NCI-H2171 treated with DMSO at 0.1 percent for 48 hours (cell line): ENCODE measurements at regions not wholly inside any gene's neighbourhood (a gene's known extent, or its start where the extent isn't known, plus 50 kb on each side); places are given as distances from the start of the nearest gene placed in this dataset.
"Not testable (repeated sequence)": the region's sequence is repeated elsewhere in the genome, so short reads cannot be mapped to it uniquely, and the experiment has no call there.

Source experiments
- DNase-seq: peaks from one replicate; lab custom pipeline; 2025; lab: John Stamatoyannopoulos, UW

- DNase-seq: not testable (repeated sequence)
Measured at GRCh38 chr2:111579500-111580134, 304.4 kb downstream of the ANAPC1 start.

- not testable (repeated sequence) for DNase-seq
Measured at GRCh38 chr2:111580616-111581015, 303.4 kb downstream of the ANAPC1 start.

- DNase-seq: not testable (repeated sequence)
Measured at GRCh38 chr2:111582090-111582489, 301.9 kb downstream of the ANAPC1 start.

- DNase-seq: not testable (repeated sequence)
Measured at GRCh38 chr2:111583480-111583879, 300.5 kb downstream of the ANAPC1 start.

GRCh38 chr2:111584540-111584939 is 299.5 kb downstream of the ANAPC1 start:
- DNase-seq: not testable (repeated sequence)

GRCh38 chr2:111584950-111585349 is 299.0 kb downstream of the ANAPC1 start:
- not testable (repeated sequence) for DNase-seq

GRCh38 chr2:111586014-111586413 is 298.0 kb downstream of the ANAPC1 start:
- not testable (repeated sequence) for DNase-seq

- not testable (repeated sequence) for DNase-seq
Measured at GRCh38 chr2:111595072-111595471, 288.9 kb downstream of the ANAPC1 start.

- not testable (repeated sequence) for DNase-seq
Measured at GRCh38 chr2:111596808-111597705, 286.9 kb downstream of the ANAPC1 start.

- DNase-seq: not testable (repeated sequence)
Measured at GRCh38 chr2:111598944-111599343, 285.0 kb downstream of the ANAPC1 start.

GRCh38 chr2:111602259-111602658 is 281.7 kb downstream of the ANAPC1 start:
- not testable (repeated sequence) for DNase-seq

GRCh38 chr2:111605798-111606197 is 278.2 kb downstream of the ANAPC1 start:
- DNase-seq: not testable (repeated sequence)

- not testable (repeated sequence) for DNase-seq
Measured at GRCh38 chr2:111606632-111607031, 277.4 kb downstream of the ANAPC1 start.

GRCh38 chr2:111609146-111609844 is 274.7 kb downstream of the ANAPC1 start:
- not testable (repeated sequence) for DNase-seq

GRCh38 chr2:111610035-111610434 is 274.0 kb downstream of the ANAPC1 start:
- not testable (repeated sequence) for DNase-seq

- DNase-seq: no peak
Measured at GRCh38 chr2:111616651-111617218, 267.3 kb downstream of the ANAPC1 start.

GRCh38 chr2:111617299-111618225 is 266.4 kb downstream of the ANAPC1 start:
- DNase-seq: no peak

- no peak for DNase-seq
Measured at GRCh38 chr2:111618226-111618977, 265.6 kb downstream of the ANAPC1 start.

GRCh38 chr2:111618978-111619902 is 264.8 kb downstream of the ANAPC1 start:
- no peak for DNase-seq
